ENCODE measurements at regions not wholly inside any gene's neighbourhood (a gene's known extent, or its start where the extent isn't known, plus 50 kb on each side); places are given as distances from the start of the nearest gene placed in this dataset.

DNA sequence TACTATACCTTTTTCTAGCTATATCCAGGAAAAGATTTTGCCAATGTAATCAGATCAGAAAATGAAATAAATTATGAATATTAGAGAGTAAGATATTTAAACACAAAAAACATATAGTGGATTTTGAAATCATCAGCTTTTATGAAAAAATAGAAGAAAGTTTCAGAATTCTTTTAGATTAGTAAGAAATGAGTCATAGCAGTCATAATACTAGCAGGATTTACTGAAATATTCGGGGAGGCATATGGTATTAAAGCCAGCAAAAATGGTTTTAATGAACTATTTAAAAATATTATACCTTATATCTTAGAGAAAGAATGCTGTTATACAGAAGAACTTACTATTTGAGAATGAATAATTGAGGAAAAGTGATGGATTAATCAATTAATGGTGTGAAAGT is 303.6 kb upstream of the NUDT12 start:
- no peak for TF ChIP-seq CHD1 (IDR thresholded peaks at IDR 0.05; ENCODE audit: low read depth, low read length)
- no peak for TF ChIP-seq SMC3 (IDR thresholded peaks at IDR 0.05; ENCODE audit: low read depth, low read length)
- TF ChIP-seq, protein P1, sequence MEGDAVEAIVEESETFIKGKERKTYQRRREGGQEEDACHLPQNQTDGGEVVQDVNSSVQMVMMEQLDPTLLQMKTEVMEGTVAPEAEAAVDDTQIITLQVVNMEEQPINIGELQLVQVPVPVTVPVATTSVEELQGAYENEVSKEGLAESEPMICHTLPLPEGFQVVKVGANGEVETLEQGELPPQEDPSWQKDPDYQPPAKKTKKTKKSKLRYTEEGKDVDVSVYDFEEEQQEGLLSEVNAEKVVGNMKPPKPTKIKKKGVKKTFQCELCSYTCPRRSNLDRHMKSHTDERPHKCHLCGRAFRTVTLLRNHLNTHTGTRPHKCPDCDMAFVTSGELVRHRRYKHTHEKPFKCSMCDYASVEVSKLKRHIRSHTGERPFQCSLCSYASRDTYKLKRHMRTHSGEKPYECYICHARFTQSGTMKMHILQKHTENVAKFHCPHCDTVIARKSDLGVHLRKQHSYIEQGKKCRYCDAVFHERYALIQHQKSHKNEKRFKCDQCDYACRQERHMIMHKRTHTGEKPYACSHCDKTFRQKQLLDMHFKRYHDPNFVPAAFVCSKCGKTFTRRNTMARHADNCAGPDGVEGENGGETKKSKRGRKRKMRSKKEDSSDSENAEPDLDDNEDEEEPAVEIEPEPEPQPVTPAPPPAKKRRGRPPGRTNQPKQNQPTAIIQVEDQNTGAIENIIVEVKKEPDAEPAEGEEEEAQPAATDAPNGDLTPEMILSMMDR (conservative IDR thresholded peaks at IDR 0.05; ENCODE audit: low read depth, low read length): no peak
- TF ChIP-seq POLR2A (IDR thresholded peaks at IDR 0.05; ENCODE audit: low read depth, low read length): no peak
- no peak for TF ChIP-seq RFX5 (IDR thresholded peaks at IDR 0.05; ENCODE audit: low read depth, low read length)
- TF ChIP-seq RCOR1 (IDR thresholded peaks at IDR 0.05; ENCODE audit: insufficient replicate concordance, low read length): no peak
- TF ChIP-seq FOS (IDR thresholded peaks at IDR 0.05; ENCODE audit: low read depth, low read length): peak; percentile 26; the same call in 1 of the 2 replicates
- TF ChIP-seq RAD21 (IDR thresholded peaks at IDR 0.05; ENCODE audit: low read length): no peak
- TF ChIP-seq, protein P2, sequence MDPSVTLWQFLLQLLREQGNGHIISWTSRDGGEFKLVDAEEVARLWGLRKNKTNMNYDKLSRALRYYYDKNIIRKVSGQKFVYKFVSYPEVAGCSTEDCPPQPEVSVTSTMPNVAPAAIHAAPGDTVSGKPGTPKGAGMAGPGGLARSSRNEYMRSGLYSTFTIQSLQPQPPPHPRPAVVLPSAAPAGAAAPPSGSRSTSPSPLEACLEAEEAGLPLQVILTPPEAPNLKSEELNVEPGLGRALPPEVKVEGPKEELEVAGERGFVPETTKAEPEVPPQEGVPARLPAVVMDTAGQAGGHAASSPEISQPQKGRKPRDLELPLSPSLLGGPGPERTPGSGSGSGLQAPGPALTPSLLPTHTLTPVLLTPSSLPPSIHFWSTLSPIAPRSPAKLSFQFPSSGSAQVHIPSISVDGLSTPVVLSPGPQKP (IDR thresholded peaks at IDR 0.05; ENCODE audit: borderline replicate concordance, low read depth, low read length): no peak
- no peak for TF ChIP-seq NFE2L2 (IDR thresholded peaks at IDR 0.05; ENCODE audit: low read depth, low read length)
- no peak for TF ChIP-seq MAZ (IDR thresholded peaks at IDR 0.05; ENCODE audit: borderline replicate concordance, low read depth, low read length)
- no peak for TF ChIP-seq CEBPB (IDR thresholded peaks at IDR 0.05; ENCODE audit: low read depth, low read length)
- TF ChIP-seq BHLHE40 (IDR thresholded peaks at IDR 0.05; ENCODE audit: low read depth, low read length): no peak
- no peak for TF ChIP-seq MXI1 (IDR thresholded peaks at IDR 0.05; ENCODE audit: borderline replicate concordance, low read depth, low read length)

All from IMR-90 (cell line).